ENCODE measurements at regions not wholly inside any gene's neighbourhood (a gene's known extent, or its start where the extent isn't known, plus 50 kb on each side); places are given as distances from the start of the nearest gene placed in this dataset.

GRCh38 chr16:54370278-54371040 lies 83.9 kb upstream of the IRX3 start:
- Histone ChIP-seq H3K9ac (ENCODE audit: low read length) (no peak overlapping the region), H3K27ac (ENCODE audit: low read depth, low read length) (0 out of 2 replicates have a peak overlapping the region, but pooled peaks have one; percentile 23), H3K4me3 (ENCODE audit: low read depth, low read length) (no peak overlapping the region), H3K27me3 (ENCODE audit: control insufficient read depth, insufficient read depth, low read length) (peaks cover 2% of the 10 kb centered on the region; the same call in 1 of the 2 replicates), H3K36me3 (ENCODE audit: control insufficient read depth, insufficient read depth, low read length) (no peaks in the 10 kb centered on the region), H3K9me3 (ENCODE audit: control insufficient read depth, insufficient read depth, low read depth, low read length) (no peaks in the 10 kb centered on the region), H3K4me1 (ENCODE audit: control insufficient read depth, insufficient read depth, low read length) (peaks cover 6% of the 10 kb centered on the region; the same call in 1 of the 2 replicates)

- H3K9me3 ChIP-seq (ENCODE audit: control insufficient read depth, insufficient read depth, low read depth, low read length), result no peaks in the 10 kb centered on the region
- H3K27me3 ChIP-seq (ENCODE audit: control insufficient read depth, insufficient read depth, low read length), result peaks cover 2% of the 10 kb centered on the region; the same call in 1 of the 2 replicates
- no peak overlapping the region for H3K27ac ChIP-seq (ENCODE audit: low read depth, low read length)
- peaks cover 6% of the 10 kb centered on the region; the same call in 1 of the 2 replicates for H3K4me1 ChIP-seq (ENCODE audit: control insufficient read depth, insufficient read depth, low read length)
- H3K36me3 ChIP-seq (ENCODE audit: control insufficient read depth, insufficient read depth, low read length), result no peaks in the 10 kb centered on the region
- no peak overlapping the region for H3K4me3 ChIP-seq (ENCODE audit: low read depth, low read length)
- H3K9ac ChIP-seq (ENCODE audit: low read length), result no peak overlapping the region
Observed at GRCh38 chr16:54369861-54370260, 83.3 kb upstream of the IRX3 start.

DNA sequence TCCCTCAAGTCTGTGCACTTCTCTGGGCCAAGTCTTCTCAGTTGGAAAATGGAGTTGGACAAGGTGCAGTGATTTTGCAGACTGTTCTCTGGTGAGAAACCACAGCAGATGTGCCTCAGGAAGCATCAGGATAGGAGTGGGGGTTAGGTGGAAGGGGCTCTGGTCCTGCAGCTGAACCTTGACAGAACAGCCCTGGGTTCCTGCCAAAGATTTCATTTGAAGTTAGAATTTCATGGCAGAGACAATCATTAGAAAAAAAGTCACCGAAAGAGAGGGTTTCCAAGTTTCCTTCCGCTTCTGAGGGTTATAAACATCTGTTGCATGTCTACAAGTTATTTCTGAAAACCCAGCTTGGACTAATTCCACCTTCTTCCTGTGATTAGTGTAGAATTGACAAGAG lies 80.4 kb upstream of the IRX3 start:
- Histone ChIP-seq H3K27me3 (ENCODE audit: control insufficient read depth, insufficient read depth, low read length) (peaks cover 2% of the 10 kb centered on the region; the same call in 1 of the 2 replicates), H3K9me3 (ENCODE audit: control insufficient read depth, insufficient read depth, low read depth, low read length) (no peaks in the 10 kb centered on the region), H3K27ac (ENCODE audit: low read depth, low read length) (no peak overlapping the region), H3K36me3 (ENCODE audit: control insufficient read depth, insufficient read depth, low read length) (no peaks in the 10 kb centered on the region), H3K4me3 (ENCODE audit: low read depth, low read length) (no peak overlapping the region), H3K9ac (ENCODE audit: low read length) (no peak overlapping the region), H3K4me1 (ENCODE audit: control insufficient read depth, insufficient read depth, low read length) (peaks cover 24% of the 10 kb centered on the region)

GRCh38 chr16:54365990-54366634 lies 79.5 kb upstream of the IRX3 start:
- no peaks in the 10 kb centered on the region for H3K9me3 ChIP-seq (ENCODE audit: control insufficient read depth, insufficient read depth, low read depth, low read length)
- no peak overlapping the region for H3K27ac ChIP-seq (ENCODE audit: low read depth, low read length)
- no peak overlapping the region for H3K9ac ChIP-seq (ENCODE audit: low read length)
- no peak overlapping the region for H3K4me3 ChIP-seq (ENCODE audit: low read depth, low read length)
- H3K27me3 ChIP-seq (ENCODE audit: control insufficient read depth, insufficient read depth, low read length), result peaks cover 2% of the 10 kb centered on the region; the same call in 1 of the 2 replicates
- no peaks in the 10 kb centered on the region for H3K36me3 ChIP-seq (ENCODE audit: control insufficient read depth, insufficient read depth, low read length)
- peaks cover 28% of the 10 kb centered on the region for H3K4me1 ChIP-seq (ENCODE audit: control insufficient read depth, insufficient read depth, low read length)

GRCh38 chr16:54363766-54364165 lies 77.2 kb upstream of the IRX3 start:
- no peak overlapping the region for H3K9ac ChIP-seq (ENCODE audit: low read length)
- no peak overlapping the region for H3K4me3 ChIP-seq (ENCODE audit: low read depth, low read length)
- H3K27ac ChIP-seq (ENCODE audit: low read depth, low read length), result no peak overlapping the region; the same call in 1 of the 2 replicates
- peaks cover 37% of the 10 kb centered on the region for H3K4me1 ChIP-seq (ENCODE audit: control insufficient read depth, insufficient read depth, low read length)
- no peaks in the 10 kb centered on the region for H3K27me3 ChIP-seq (ENCODE audit: control insufficient read depth, insufficient read depth, low read length)
- no peaks in the 10 kb centered on the region for H3K9me3 ChIP-seq (ENCODE audit: control insufficient read depth, insufficient read depth, low read depth, low read length)
- no peaks in the 10 kb centered on the region for H3K36me3 ChIP-seq (ENCODE audit: control insufficient read depth, insufficient read depth, low read length)

DNA sequence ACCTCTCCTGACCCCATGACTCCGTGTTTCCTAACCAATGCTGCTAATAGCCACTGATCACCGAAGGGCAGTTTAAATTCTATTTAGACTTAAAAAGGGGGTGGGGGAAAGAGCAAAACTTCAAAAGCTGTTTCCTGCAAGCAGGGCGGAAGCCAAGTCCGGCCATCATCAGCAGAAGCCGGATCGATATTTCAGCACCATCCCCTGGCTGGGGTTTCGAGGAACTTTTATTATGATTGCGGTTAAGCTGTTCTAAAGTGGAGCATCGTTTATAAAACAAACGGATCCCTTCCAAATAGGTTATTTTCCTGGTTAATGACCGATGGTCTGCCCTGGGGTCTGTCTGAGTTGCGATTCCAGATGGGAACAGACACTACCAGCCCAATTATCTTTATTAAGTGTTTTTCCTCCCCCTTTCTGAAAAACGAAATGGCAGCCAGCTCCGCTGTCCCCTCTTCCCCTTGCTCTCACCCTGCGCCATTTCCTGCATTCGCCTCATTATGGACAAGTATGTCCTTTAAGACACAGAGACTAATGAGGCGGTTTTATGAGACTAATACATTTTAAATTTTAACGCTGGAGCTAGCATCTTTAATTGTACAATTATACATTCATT lies 76.1 kb upstream of the IRX3 start:
- Histone ChIP-seq H3K27ac (ENCODE audit: low read depth, low read length) (no peak overlapping the region), H3K27me3 (ENCODE audit: control insufficient read depth, insufficient read depth, low read length) (no peaks in the 10 kb centered on the region), H3K9me3 (ENCODE audit: control insufficient read depth, insufficient read depth, low read depth, low read length) (no peaks in the 10 kb centered on the region), H3K4me1 (ENCODE audit: control insufficient read depth, insufficient read depth, low read length) (peaks cover 38% of the 10 kb centered on the region), H3K36me3 (ENCODE audit: control insufficient read depth, insufficient read depth, low read length) (no peaks in the 10 kb centered on the region), H3K4me3 (ENCODE audit: low read depth, low read length) (no peak overlapping the region), H3K9ac (ENCODE audit: low read length) (no peak overlapping the region)

DNA sequence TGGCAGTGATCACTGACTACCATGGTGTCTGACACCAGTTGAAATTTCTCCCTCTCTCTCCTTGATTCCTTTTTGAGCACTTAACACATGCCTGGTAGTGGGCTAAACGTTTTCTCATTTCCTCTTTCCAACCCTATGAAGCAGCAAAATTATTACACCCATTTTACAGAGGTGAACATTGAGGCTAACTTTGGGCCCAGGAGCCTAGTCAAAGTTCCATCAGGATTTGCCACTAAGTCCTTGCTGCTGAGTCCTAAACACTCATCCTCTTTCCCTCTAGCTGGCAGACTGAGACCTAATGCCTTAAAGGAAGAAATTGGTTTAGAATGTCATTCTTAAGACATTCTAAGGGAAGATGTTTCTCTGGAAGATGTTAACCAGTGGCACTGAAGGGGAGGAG lies 74.7 kb upstream of the IRX3 start:
- no peak overlapping the region for H3K9ac ChIP-seq (ENCODE audit: low read length)
- no peaks in the 10 kb centered on the region for H3K36me3 ChIP-seq (ENCODE audit: control insufficient read depth, insufficient read depth, low read length)
- no peaks in the 10 kb centered on the region for H3K9me3 ChIP-seq (ENCODE audit: control insufficient read depth, insufficient read depth, low read depth, low read length)
- H3K4me3 ChIP-seq (ENCODE audit: low read depth, low read length), result no peak overlapping the region
- H3K4me1 ChIP-seq (ENCODE audit: control insufficient read depth, insufficient read depth, low read length), result peaks cover 38% of the 10 kb centered on the region
- no peak overlapping the region for H3K27ac ChIP-seq (ENCODE audit: low read depth, low read length)
- H3K27me3 ChIP-seq (ENCODE audit: control insufficient read depth, insufficient read depth, low read length), result no peaks in the 10 kb centered on the region

DNA sequence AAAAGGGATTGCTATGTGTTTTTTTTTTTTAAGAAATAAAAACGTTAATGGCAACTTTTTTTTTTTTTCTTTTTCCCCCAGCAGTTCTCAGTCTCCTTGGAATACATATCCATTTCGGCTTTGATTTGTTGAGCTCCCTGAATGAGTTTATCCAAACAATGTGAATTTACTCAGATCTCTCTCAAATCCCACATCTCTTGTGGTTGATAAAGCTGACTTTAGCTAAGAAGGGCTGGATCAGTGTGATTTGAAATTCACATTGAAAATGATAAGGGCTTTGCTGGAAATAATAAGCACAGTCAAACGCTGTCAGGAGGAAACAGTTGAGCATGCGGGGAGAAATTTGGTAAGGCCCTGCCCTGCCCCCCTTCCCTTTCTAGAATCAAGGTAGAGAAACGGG lies 74.1 kb upstream of the IRX3 start:
- Histone ChIP-seq H3K27me3 (ENCODE audit: control insufficient read depth, insufficient read depth, low read length) (no peaks in the 10 kb centered on the region), H3K27ac (ENCODE audit: low read depth, low read length) (no peak overlapping the region), H3K4me1 (ENCODE audit: control insufficient read depth, insufficient read depth, low read length) (peaks cover 38% of the 10 kb centered on the region), H3K36me3 (ENCODE audit: control insufficient read depth, insufficient read depth, low read length) (no peaks in the 10 kb centered on the region), H3K9ac (ENCODE audit: low read length) (no peak overlapping the region), H3K9me3 (ENCODE audit: control insufficient read depth, insufficient read depth, low read depth, low read length) (no peaks in the 10 kb centered on the region), H3K4me3 (ENCODE audit: low read depth, low read length) (0 out of 2 replicates have a peak overlapping the region, but pooled peaks have one; percentile 11)

GRCh38 chr16:54359555-54359954 lies 73.0 kb upstream of the IRX3 start:
- Histone ChIP-seq H3K36me3 (ENCODE audit: control insufficient read depth, insufficient read depth, low read length) (no peaks in the 10 kb centered on the region), H3K27me3 (ENCODE audit: control insufficient read depth, insufficient read depth, low read length) (no peaks in the 10 kb centered on the region), H3K4me3 (ENCODE audit: low read depth, low read length) (no peak overlapping the region), H3K9me3 (ENCODE audit: control insufficient read depth, insufficient read depth, low read depth, low read length) (peaks cover 7% of the 10 kb centered on the region; the same call in 1 of the 2 replicates), H3K27ac (ENCODE audit: low read depth, low read length) (no peak overlapping the region), H3K9ac (ENCODE audit: low read length) (no peak overlapping the region), H3K4me1 (ENCODE audit: control insufficient read depth, insufficient read depth, low read length) (peaks cover 38% of the 10 kb centered on the region)

DNA sequence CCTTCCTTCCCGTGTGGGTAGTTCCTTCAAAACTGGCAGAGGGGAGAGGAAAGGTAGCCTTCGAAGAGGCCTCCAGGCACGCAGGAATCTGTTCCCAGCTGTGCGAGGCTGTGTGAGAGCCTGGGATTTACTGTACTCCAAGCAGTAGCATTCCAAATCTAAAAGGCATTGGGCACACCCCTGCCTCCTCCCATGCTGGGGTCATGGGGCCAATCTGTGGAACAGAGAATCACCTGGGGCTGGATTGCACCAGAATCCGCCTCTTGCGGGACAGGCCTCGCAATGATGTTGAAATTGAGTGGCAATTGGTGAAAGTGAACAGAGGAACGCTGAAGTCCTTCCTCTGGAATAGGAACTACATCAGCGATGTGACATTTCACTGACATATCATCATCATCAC lies 72.5 kb upstream of the IRX3 start:
- peaks cover 38% of the 10 kb centered on the region for H3K4me1 ChIP-seq (ENCODE audit: control insufficient read depth, insufficient read depth, low read length)
- no peak overlapping the region for H3K9ac ChIP-seq (ENCODE audit: low read length)
- H3K4me3 ChIP-seq (ENCODE audit: low read depth, low read length), result no peak overlapping the region
- H3K36me3 ChIP-seq (ENCODE audit: control insufficient read depth, insufficient read depth, low read length), result no peaks in the 10 kb centered on the region
- H3K9me3 ChIP-seq (ENCODE audit: control insufficient read depth, insufficient read depth, low read depth, low read length), result peaks cover 7% of the 10 kb centered on the region; the same call in 1 of the 2 replicates
- no peak overlapping the region for H3K27ac ChIP-seq (ENCODE audit: low read depth, low read length)
- H3K27me3 ChIP-seq (ENCODE audit: control insufficient read depth, insufficient read depth, low read length), result no peaks in the 10 kb centered on the region

DNA sequence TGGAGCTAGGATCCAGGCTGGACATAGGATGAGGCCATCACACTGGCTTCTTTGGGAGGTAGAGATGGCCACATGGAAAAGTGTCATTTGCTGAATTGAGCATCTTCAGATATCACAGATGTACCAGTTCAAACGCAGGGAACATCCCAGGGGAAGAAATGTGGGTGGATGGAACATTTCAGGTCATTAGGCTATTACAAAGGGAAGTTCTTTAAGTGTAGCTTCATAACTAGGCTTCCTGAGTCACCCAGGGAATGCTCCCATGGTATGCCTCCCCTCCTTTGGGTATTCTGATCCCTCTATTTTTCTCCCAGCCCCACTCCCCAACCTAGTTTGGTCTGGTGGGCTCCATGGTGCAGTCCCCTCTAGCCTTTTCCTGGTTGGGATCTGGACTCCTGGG lies 69.8 kb upstream of the IRX3 start:
- Histone ChIP-seq H3K9ac (ENCODE audit: low read length) (no peak overlapping the region), H3K9me3 (ENCODE audit: control insufficient read depth, insufficient read depth, low read depth, low read length) (peaks cover 7% of the 10 kb centered on the region; the same call in 1 of the 2 replicates), H3K27ac (ENCODE audit: low read depth, low read length) (no peak overlapping the region), H3K4me3 (ENCODE audit: low read depth, low read length) (no peak overlapping the region), H3K4me1 (ENCODE audit: control insufficient read depth, insufficient read depth, low read length) (peaks cover 15% of the 10 kb centered on the region), H3K27me3 (ENCODE audit: control insufficient read depth, insufficient read depth, low read length) (no peaks in the 10 kb centered on the region), H3K36me3 (ENCODE audit: control insufficient read depth, insufficient read depth, low read length) (no peaks in the 10 kb centered on the region)

Data from HUES6 (cell line).